ENCODE measurements at regions not wholly inside any gene's neighbourhood (a gene's known extent, or its start where the extent isn't known, plus 50 kb on each side); places are given as distances from the start of the nearest gene placed in this dataset.

DNA sequence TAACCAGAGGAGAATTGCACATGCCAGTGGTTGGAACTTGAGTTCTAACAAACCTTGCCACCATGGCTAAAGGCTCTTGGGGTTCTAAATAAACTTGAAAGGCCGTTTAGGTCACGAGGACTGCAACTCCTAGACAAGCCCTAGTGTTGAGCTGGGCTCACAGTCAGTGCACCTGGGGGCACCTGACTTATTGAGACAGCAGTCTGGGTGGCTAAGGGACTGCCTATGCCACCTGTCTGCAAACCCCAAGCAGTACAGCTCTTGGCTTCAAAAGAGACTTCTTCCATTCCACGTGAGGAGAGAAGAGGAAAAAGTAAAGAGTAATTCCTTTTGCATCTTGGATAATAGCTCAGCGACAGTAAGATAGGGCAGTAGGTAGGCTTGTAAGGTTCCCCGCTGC is 765.6 kb upstream of the FOXG1 start:
- H3F3A ChIP-seq (ENCODE audit: control insufficient read depth, insufficient read depth) = no peaks in the 10 kb centered on the region
- no peaks in the 10 kb centered on the region for H3K27me3 ChIP-seq (ENCODE audit: control insufficient read depth, low read length)
- no peak for TF ChIP-seq EZH2phosphoT487 (IDR thresholded peaks at IDR 0.05; ENCODE audit: borderline replicate concordance, low read length)
- TF ChIP-seq, protein P1, sequence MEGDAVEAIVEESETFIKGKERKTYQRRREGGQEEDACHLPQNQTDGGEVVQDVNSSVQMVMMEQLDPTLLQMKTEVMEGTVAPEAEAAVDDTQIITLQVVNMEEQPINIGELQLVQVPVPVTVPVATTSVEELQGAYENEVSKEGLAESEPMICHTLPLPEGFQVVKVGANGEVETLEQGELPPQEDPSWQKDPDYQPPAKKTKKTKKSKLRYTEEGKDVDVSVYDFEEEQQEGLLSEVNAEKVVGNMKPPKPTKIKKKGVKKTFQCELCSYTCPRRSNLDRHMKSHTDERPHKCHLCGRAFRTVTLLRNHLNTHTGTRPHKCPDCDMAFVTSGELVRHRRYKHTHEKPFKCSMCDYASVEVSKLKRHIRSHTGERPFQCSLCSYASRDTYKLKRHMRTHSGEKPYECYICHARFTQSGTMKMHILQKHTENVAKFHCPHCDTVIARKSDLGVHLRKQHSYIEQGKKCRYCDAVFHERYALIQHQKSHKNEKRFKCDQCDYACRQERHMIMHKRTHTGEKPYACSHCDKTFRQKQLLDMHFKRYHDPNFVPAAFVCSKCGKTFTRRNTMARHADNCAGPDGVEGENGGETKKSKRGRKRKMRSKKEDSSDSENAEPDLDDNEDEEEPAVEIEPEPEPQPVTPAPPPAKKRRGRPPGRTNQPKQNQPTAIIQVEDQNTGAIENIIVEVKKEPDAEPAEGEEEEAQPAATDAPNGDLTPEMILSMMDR (IDR thresholded peaks at IDR 0.05; ENCODE audit: low read depth, low read length, poor library complexity, severe bottlenecking) = no peak
- H3K9me3 ChIP-seq (ENCODE audit: control insufficient read depth, insufficient read depth, low read length) = peaks cover 10% of the 10 kb centered on the region; the same call in 1 of the 2 replicates
- no peaks in the 10 kb centered on the region for H3K4me1 ChIP-seq (ENCODE audit: control insufficient read depth, low read length)
- H3K4me2 ChIP-seq (ENCODE audit: low read length) = no peak overlapping the region
- H4K20me1 ChIP-seq (ENCODE audit: control insufficient read depth, insufficient read depth, low read depth, low read length) = no peaks in the 10 kb centered on the region
- H3K4me3 ChIP-seq (ENCODE audit: low read length) = no peak overlapping the region
- H3K36me3 ChIP-seq (ENCODE audit: control insufficient read depth, low read length) = no peaks in the 10 kb centered on the region
- no peak overlapping the region for H3K27ac ChIP-seq (ENCODE audit: low read depth, low read length)
- no peaks in the 10 kb centered on the region for H3K79me2 ChIP-seq (ENCODE audit: control insufficient read depth, low read length)
- no peaks in the 10 kb centered on the region for H3K9me2 ChIP-seq (replicated peaks; ENCODE audit: control insufficient read depth, low read length)

DNA sequence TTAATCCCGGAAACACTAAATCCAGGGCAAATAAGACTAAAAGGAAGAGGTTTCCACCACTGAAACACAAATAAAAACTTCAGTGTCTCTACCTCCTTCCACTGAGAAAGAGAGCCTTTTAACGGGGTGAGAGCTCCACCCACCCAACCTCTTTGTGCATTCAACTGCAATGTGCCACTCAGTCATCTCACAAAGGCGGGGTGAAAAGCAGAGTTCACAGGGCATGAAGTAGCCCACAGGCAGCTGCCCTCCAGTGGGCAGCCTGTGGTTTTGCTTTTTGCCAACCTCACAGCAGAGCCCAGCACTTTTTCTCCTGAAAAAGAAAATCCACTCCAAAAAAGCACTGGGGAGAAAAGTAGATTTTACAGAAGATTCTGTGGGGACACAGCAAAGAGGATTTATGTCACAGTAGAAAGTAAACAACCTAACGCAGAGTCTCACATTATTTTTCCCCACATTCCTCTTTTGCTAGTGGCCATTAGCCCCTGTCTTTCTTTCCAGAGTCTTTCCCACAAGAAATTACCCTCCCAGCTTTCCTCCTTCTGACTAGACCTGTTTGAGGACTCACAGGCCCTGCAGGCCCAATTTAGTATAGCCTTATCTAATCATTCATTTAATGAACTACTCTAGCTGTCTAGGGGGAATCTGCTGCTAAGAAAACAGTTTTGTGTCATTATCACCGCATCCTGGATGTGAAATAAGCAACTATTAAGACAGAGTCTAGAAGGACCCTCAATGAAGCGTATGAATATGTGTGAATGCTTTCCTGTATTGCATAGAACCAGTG is 753.8 kb upstream of the FOXG1 start:
- Histone ChIP-seq H3K9me2 (replicated peaks; ENCODE audit: control insufficient read depth, low read length) (no peaks in the 10 kb centered on the region), H4K20me1 (ENCODE audit: control insufficient read depth, insufficient read depth, low read depth, low read length) (no peaks in the 10 kb centered on the region), H3K27me3 (ENCODE audit: control insufficient read depth, low read length) (no peaks in the 10 kb centered on the region), H3K4me2 (ENCODE audit: low read length) (no peak overlapping the region), H3K4me1 (ENCODE audit: control insufficient read depth, low read length) (no peaks in the 10 kb centered on the region), H3K27ac (ENCODE audit: low read depth, low read length) (no peak overlapping the region), H3K79me2 (ENCODE audit: control insufficient read depth, low read length) (no peaks in the 10 kb centered on the region), H3K9me3 (ENCODE audit: control insufficient read depth, insufficient read depth, low read length) (no peaks in the 10 kb centered on the region; the same call in 1 of the 2 replicates), H3K4me3 (ENCODE audit: low read length) (no peak overlapping the region), H3F3A (ENCODE audit: control insufficient read depth, insufficient read depth) (no peaks in the 10 kb centered on the region), H3K36me3 (ENCODE audit: control insufficient read depth, low read length) (no peaks in the 10 kb centered on the region)
- TF ChIP-seq, protein P1 (IDR thresholded peaks at IDR 0.05; ENCODE audit: low read depth, low read length, poor library complexity, severe bottlenecking) = no peak
- no peak for TF ChIP-seq EZH2phosphoT487 (IDR thresholded peaks at IDR 0.05; ENCODE audit: borderline replicate concordance, low read length)

DNA sequence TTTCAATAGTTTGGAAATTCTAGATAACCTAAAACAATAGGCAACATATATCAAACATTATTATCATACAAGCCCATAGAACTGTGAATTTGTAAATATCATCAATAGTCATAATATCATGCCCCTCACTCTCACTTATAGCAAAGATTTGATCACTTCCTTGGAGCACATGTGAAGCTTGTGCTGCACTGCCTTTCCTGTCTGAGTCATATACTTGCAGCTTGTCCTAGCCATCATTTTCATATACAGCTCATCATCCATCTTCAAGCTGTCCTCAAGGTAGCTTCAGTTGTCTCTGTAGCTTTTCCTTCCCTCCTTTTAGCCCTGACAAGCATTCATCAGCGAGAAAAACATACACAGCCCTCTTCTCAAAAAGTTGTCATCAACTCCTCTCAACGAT is 746.5 kb upstream of the FOXG1 start:
- no peak overlapping the region for H3K4me3 ChIP-seq (ENCODE audit: low read length)
- no peaks in the 10 kb centered on the region for H4K20me1 ChIP-seq (ENCODE audit: control insufficient read depth, insufficient read depth, low read depth, low read length)
- no peak overlapping the region for H3K27ac ChIP-seq (ENCODE audit: low read depth, low read length)
- H3K36me3 ChIP-seq (ENCODE audit: control insufficient read depth, low read length) = no peaks in the 10 kb centered on the region
- H3K9me3 ChIP-seq (ENCODE audit: control insufficient read depth, insufficient read depth, low read length) = no peaks in the 10 kb centered on the region; the same call in 1 of the 2 replicates
- H3K27me3 ChIP-seq (ENCODE audit: control insufficient read depth, low read length) = no peaks in the 10 kb centered on the region
- H3K9me2 ChIP-seq (replicated peaks; ENCODE audit: control insufficient read depth, low read length) = no peaks in the 10 kb centered on the region
- H3K4me1 ChIP-seq (ENCODE audit: control insufficient read depth, low read length) = no peaks in the 10 kb centered on the region
- TF ChIP-seq EZH2phosphoT487 (IDR thresholded peaks at IDR 0.05; ENCODE audit: borderline replicate concordance, low read length) = no peak
- TF ChIP-seq, protein P1 (IDR thresholded peaks at IDR 0.05; ENCODE audit: low read depth, low read length, poor library complexity, severe bottlenecking) = no peak
- H3K79me2 ChIP-seq (ENCODE audit: control insufficient read depth, low read length) = no peaks in the 10 kb centered on the region
- no peak overlapping the region for H3K4me2 ChIP-seq (ENCODE audit: low read length)
- H3F3A ChIP-seq (ENCODE audit: control insufficient read depth, insufficient read depth) = no peaks in the 10 kb centered on the region

Data from DOHH2 (cell line).